Calu3 (cell line): ENCODE measurements at regions not wholly inside any gene's neighbourhood (a gene's known extent, or its start where the extent isn't known, plus 50 kb on each side); places are given as distances from the start of the nearest gene placed in this dataset.

Experiments
- BruUV-seq: library from RNA; stranded (reverse); fragments of 400-500 nt; replicated peaks from 2 replicates; lab custom pipeline; 2021; lab: Mats Ljungman, UMichigan
- CTCF ChIA-PET: fragments of 300-600 bp; sonication (Branson Sonifier 250); formaldehyde crosslinking; loops from one replicate; lab custom pipeline; 2022; ENCODE audit warnings: antibody characterized with exemption; lab: Charles Lee
- DNase-seq: peaks from one replicate; pipeline ENCODE4 v3.0.0; 2022
- H3K27ac Mint-ChIP-seq: one replicate; pipeline ENCODE4 v1.8.0; 2022; ENCODE audit warnings: mixed read lengths; ENCODE audit not compliant: unreplicated experiment
- H3K27me3 Mint-ChIP-seq: one replicate; pipeline ENCODE4 v1.8.0; 2022; ENCODE audit warnings: mixed read lengths; ENCODE audit not compliant: unreplicated experiment
- H3K36me3 Mint-ChIP-seq: one replicate; pipeline ENCODE4 v1.8.0; 2022; ENCODE audit warnings: mild to moderate bottlenecking, moderate library complexity, mixed read lengths; ENCODE audit not compliant: insufficient read depth, unreplicated experiment
- H3K4me1 Mint-ChIP-seq: one replicate; pipeline ENCODE4 v1.8.0; 2022; ENCODE audit warnings: mild to moderate bottlenecking, low read depth, mixed read lengths; ENCODE audit not compliant: unreplicated experiment
- H3K4me3 Mint-ChIP-seq: one replicate; pipeline ENCODE4 v1.8.0; 2022; ENCODE audit warnings: mild to moderate bottlenecking, low read depth, moderate library complexity, mixed read lengths; ENCODE audit not compliant: unreplicated experiment
- H3K9me3 Mint-ChIP-seq: one replicate; pipeline ENCODE4 v1.8.0; 2022; ENCODE audit warnings: low read depth, mixed read lengths; ENCODE audit not compliant: unreplicated experiment
- CTCF ChIP-seq: fragments of 200-600 bp; IDR thresholded peaks from one replicate; pipeline ENCODE4 v1.8.0; 2022; ENCODE audit warnings: antibody characterized with exemption; ENCODE audit not compliant: unreplicated experiment
- intact Hi-C: fragments of 100-400 bp; cut with micrococcal nuclease; formaldehyde crosslinking; loops from one replicate; pipeline ENCODE4 v1.10.0; 2022; ENCODE audit not compliant: unreplicated experiment

DNA sequence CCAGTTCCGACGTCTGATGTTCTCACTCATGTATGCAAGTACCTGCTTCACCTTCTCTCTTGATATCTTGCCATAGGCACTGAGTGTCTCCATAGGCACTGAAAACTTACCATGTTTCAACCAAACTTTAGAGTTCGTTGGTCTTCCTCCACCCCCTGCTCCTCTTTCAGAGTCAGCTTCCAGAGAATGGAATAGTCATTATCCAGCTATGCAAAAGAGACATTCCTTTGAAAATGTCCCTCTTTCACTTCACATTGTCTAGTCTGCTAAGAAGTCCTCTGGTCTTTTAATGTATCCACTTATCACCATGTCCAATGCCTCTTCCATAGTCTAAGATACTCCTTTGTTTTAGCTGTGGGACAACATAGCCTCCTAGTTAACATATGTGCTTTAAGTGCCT lies 566.0 kb upstream of the TENM3 start:
- Mint-ChIP-seq H3K4me3 (no peak overlapping the region), H3K27me3 (no peaks in the 10 kb centered on the region), H3K9me3 (peaks cover under 1% of the 10 kb centered on the region), H3K27ac (no peak overlapping the region), H3K36me3 (no peaks in the 10 kb centered on the region), H3K4me1 (no peaks in the 10 kb centered on the region)
- CTCF ChIA-PET = no interaction called here
- DNase-seq = no peak
- intact Hi-C loops = no loop called here
- no TSS peak for BruUV-seq
- no peak for TF ChIP-seq CTCF

DNA sequence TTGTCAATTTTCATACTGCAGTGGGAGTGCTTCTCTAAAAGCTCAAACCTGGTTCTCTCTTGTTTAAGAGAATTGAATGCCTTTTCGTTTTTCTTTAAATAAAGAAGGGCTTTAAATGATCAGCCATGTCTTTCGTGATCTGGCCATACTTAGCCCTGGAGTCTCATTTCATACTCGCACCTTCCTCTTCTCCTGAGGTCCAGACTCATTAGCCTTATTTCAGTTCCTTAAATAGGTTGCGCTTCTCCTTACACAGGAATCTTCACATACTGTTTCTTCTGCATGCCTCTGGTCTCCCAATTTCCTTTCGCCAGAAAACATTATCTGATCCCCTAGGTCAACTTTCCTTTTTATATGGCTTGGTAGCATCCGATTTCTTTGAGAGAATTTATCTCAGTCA lies 565.6 kb upstream of the TENM3 start:
- Mint-ChIP-seq H3K4me3 (no peak overlapping the region), H3K27me3 (no peaks in the 10 kb centered on the region), H3K27ac (no peak overlapping the region), H3K36me3 (no peaks in the 10 kb centered on the region), H3K4me1 (no peaks in the 10 kb centered on the region), H3K9me3 (peaks cover 3% of the 10 kb centered on the region)
- CTCF ChIA-PET = no interaction called here
- no peak for DNase-seq
- intact Hi-C loops = no loop called here
- no peak for TF ChIP-seq CTCF
- BruUV-seq = no TSS peak

- DNase-seq = no peak
- no peaks in the 10 kb centered on the region for H3K36me3 Mint-ChIP-seq
- BruUV-seq = no TSS peak
- H3K27ac Mint-ChIP-seq = no peak overlapping the region
- no peaks in the 10 kb centered on the region for H3K4me1 Mint-ChIP-seq
- H3K9me3 Mint-ChIP-seq = peaks cover 3% of the 10 kb centered on the region
- intact Hi-C loops = no loop called here
- no peak for TF ChIP-seq CTCF
- no peaks in the 10 kb centered on the region for H3K27me3 Mint-ChIP-seq
- no peak overlapping the region for H3K4me3 Mint-ChIP-seq
- CTCF ChIA-PET = no interaction called here
These were observed 563.4 kb upstream of the TENM3 start for GRCh38 chr4:181679754-181680153.

GRCh38 chr4:181682367-181683047 lies 560.7 kb upstream of the TENM3 start:
- Mint-ChIP-seq H3K4me1 (no peaks in the 10 kb centered on the region), H3K4me3 (no peak overlapping the region), H3K9me3 (peaks cover 3% of the 10 kb centered on the region), H3K27ac (no peak overlapping the region), H3K27me3 (no peaks in the 10 kb centered on the region), H3K36me3 (no peaks in the 10 kb centered on the region)
- DNase-seq = no peak
- BruUV-seq = no TSS peak
- intact Hi-C loops = no loop called here
- TF ChIP-seq CTCF = no peak
- CTCF ChIA-PET = interaction anchor here (0.6 kb wide), 1 partner anchor 88 kb away, joined by 3 read pairs; no protein-coding TSS in a partner anchor
